ENCODE measurements at regions not wholly inside any gene's neighbourhood (a gene's known extent, or its start where the extent isn't known, plus 50 kb on each side); places are given as distances from the start of the nearest gene placed in this dataset.

DNA sequence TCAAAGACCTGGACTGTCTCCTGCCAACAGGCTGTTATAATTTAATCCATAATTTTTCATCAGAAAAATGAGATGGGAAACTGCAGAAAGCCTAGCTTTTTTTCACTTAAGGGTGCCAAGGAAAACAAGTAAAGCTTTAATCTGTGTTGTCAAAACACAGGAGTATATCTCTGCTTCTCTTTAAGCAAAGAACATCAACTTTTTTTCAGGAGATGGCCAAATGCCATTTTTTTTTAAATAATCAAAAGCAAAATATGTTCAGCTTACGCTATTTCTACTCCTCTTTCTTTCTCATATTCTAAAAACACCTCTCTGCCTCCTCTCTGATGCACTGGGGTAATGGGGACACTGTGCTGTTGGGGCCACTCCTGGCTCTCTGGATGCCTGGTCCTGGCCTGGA lies 73.1 kb upstream of the NXPH2 start:
- no peak for TF ChIP-seq TCF7L2 (IDR thresholded peaks at IDR 0.05; ENCODE audit: low read depth, low read length)
- TF ChIP-seq POLR2AphosphoS5 (IDR thresholded peaks at IDR 0.05; ENCODE audit: low read depth, low read length) = no peak
- TF ChIP-seq, protein P1, sequence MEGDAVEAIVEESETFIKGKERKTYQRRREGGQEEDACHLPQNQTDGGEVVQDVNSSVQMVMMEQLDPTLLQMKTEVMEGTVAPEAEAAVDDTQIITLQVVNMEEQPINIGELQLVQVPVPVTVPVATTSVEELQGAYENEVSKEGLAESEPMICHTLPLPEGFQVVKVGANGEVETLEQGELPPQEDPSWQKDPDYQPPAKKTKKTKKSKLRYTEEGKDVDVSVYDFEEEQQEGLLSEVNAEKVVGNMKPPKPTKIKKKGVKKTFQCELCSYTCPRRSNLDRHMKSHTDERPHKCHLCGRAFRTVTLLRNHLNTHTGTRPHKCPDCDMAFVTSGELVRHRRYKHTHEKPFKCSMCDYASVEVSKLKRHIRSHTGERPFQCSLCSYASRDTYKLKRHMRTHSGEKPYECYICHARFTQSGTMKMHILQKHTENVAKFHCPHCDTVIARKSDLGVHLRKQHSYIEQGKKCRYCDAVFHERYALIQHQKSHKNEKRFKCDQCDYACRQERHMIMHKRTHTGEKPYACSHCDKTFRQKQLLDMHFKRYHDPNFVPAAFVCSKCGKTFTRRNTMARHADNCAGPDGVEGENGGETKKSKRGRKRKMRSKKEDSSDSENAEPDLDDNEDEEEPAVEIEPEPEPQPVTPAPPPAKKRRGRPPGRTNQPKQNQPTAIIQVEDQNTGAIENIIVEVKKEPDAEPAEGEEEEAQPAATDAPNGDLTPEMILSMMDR (IDR thresholded peaks at IDR 0.05) = no peak
- TF ChIP-seq, protein P2, sequence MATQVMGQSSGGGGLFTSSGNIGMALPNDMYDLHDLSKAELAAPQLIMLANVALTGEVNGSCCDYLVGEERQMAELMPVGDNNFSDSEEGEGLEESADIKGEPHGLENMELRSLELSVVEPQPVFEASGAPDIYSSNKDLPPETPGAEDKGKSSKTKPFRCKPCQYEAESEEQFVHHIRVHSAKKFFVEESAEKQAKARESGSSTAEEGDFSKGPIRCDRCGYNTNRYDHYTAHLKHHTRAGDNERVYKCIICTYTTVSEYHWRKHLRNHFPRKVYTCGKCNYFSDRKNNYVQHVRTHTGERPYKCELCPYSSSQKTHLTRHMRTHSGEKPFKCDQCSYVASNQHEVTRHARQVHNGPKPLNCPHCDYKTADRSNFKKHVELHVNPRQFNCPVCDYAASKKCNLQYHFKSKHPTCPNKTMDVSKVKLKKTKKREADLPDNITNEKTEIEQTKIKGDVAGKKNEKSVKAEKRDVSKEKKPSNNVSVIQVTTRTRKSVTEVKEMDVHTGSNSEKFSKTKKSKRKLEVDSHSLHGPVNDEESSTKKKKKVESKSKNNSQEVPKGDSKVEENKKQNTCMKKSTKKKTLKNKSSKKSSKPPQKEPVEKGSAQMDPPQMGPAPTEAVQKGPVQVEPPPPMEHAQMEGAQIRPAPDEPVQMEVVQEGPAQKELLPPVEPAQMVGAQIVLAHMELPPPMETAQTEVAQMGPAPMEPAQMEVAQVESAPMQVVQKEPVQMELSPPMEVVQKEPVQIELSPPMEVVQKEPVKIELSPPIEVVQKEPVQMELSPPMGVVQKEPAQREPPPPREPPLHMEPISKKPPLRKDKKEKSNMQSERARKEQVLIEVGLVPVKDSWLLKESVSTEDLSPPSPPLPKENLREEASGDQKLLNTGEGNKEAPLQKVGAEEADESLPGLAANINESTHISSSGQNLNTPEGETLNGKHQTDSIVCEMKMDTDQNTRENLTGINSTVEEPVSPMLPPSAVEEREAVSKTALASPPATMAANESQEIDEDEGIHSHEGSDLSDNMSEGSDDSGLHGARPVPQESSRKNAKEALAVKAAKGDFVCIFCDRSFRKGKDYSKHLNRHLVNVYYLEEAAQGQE (IDR thresholded peaks at IDR 0.05; ENCODE audit: insufficient read depth in 1 of 2, low read depth in 2 of 2, low read length in 1 of 2) = no peak
- TF ChIP-seq SIN3A (IDR thresholded peaks at IDR 0.05; ENCODE audit: borderline replicate concordance, insufficient read depth, low read depth, low read length) = no peak
